ENCODE measurements at regions not wholly inside any gene's neighbourhood (a gene's known extent, or its start where the extent isn't known, plus 50 kb on each side); places are given as distances from the start of the nearest gene placed in this dataset.

DNA sequence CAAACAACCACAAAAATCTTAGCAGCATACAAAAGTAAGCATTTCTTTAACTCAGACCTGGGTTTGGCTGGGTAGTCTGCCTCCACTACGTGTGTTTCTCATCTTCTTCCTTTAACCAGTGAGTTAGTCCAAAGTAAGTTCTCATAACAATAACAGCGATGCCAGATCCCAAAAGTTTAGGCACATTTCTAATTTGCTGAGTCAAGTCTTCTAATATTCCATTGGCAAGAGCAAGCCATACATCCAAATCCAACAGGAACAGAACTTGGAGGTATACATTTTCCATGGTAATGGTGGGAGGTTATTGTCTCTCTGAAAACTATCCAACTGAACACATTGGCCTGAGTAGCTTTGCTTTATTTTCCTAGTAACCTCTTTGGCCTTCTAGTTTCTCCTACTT is 115.7 kb upstream of the CNTNAP2 start:
- TF ChIP-seq POLR2A (IDR thresholded peaks at IDR 0.05) (no peak), CTCF (IDR thresholded peaks at IDR 0.05) (no peak)
